Gastrocnemius medialis (tissue), 4 donors: ENCODE measurements at regions not wholly inside any gene's neighbourhood (a gene's known extent, or its start where the extent isn't known, plus 50 kb on each side); places are given as distances from the start of the nearest gene placed in this dataset.

Source experiments
- POLR2A ChIP-seq, 2 donors: fragments of 450-650 bp; IDR thresholded peaks; one replicate each; pipeline ENCODE4 v1.6.1; 2017; ENCODE audit warnings: antibody characterized with exemption in 2 of 2, mild to moderate bottlenecking in 2 of 2, moderate library complexity in 2 of 2
- TF ChIP-seq, protein P1 (sequence below), 5 experiments: fragments of 450-650 bp in 3 of 5; fragments of 200-600 bp in 2 of 5; sonication (generic) in 2 of 5; IDR thresholded peaks in 4 of 5; conservative IDR thresholded peaks in 1 of 5; 1 replicate in 4 of 5; 2 replicates in 1 of 5; pipeline ENCODE4 v1.5.1; 2016 to 2019; ENCODE audit warnings: antibody characterized with exemption in 5 of 5, mild to moderate bottlenecking in 3 of 5, moderate library complexity in 3 of 5

DNA sequence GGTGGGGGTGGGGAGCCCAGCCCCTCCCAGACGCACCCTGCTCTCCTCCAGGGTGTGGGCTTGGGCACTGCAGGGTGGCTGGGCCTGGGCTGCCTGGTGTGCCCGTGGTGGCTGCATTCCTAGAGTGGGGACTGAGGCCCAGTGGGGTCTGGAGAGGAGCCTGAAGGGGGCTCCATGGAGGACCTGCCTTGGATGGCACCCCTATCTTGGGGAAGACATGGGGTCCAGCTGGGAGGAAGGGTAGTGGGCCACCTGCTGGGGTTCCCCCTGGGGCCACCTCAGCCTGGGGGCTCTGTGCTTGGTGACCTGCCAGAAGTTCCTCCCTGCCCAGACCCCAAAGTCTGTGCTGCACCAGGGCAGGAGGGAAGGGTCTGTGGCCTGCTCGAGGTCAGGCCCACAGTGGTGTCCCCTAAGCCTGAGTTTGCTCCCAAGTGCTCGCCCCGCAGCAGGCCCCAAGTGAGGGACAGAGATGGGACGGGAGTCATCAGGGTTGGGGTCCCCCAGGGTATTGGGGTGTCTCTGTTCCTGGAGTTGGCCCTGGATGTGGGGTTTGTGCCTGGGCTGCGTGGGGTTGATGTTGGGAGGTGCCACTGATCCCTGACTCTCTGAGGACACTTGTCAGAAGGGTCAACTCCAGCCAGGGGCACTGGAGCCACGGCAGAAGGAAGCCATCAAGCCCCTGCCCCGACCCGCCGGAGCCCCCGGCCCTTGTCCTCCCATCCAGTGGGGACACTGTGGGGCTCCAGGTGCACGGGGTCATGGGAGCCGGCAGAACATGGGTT is 382.9 kb downstream of the TMEM121 start:
- TF ChIP-seq, protein P1, sequence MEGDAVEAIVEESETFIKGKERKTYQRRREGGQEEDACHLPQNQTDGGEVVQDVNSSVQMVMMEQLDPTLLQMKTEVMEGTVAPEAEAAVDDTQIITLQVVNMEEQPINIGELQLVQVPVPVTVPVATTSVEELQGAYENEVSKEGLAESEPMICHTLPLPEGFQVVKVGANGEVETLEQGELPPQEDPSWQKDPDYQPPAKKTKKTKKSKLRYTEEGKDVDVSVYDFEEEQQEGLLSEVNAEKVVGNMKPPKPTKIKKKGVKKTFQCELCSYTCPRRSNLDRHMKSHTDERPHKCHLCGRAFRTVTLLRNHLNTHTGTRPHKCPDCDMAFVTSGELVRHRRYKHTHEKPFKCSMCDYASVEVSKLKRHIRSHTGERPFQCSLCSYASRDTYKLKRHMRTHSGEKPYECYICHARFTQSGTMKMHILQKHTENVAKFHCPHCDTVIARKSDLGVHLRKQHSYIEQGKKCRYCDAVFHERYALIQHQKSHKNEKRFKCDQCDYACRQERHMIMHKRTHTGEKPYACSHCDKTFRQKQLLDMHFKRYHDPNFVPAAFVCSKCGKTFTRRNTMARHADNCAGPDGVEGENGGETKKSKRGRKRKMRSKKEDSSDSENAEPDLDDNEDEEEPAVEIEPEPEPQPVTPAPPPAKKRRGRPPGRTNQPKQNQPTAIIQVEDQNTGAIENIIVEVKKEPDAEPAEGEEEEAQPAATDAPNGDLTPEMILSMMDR (IDR thresholded peaks at IDR 0.05 in 4 of 5, conservative IDR thresholded peaks at IDR 0.05 in 1 of 5): no peak
- TF ChIP-seq POLR2A (IDR thresholded peaks at IDR 0.05): no peak
